Trophoblast cell (in vitro differentiated cells and primary cell): ENCODE measurements at regions not wholly inside any gene's neighbourhood (a gene's known extent, or its start where the extent isn't known, plus 50 kb on each side); places are given as distances from the start of the nearest gene placed in this dataset.

ENCODE experiments used
- DNase-seq, 2 donors: peaks; one replicate each; pipeline ENCODE4 v3.0.0-alpha.2; 2016
- H2AFZ ChIP-seq: 2 replicates; pipeline ENCODE4 v1.6.1; 2013; ENCODE audit warnings: low read length, moderate library complexity, mild to moderate bottlenecking; ENCODE audit not compliant: insufficient read depth, poor library complexity
- H2AK5ac ChIP-seq: 2 replicates; pipeline ENCODE4 v1.6.1; 2013; ENCODE audit warnings: mild to moderate bottlenecking, low read length
- H2BK120ac ChIP-seq: 2 replicates; pipeline ENCODE4 v1.6.1; 2013; ENCODE audit warnings: low read length, mild to moderate bottlenecking, moderate library complexity; ENCODE audit not compliant: insufficient read depth, poor library complexity
- H2BK12ac ChIP-seq: 2 replicates; pipeline ENCODE4 v1.6.1; 2013; ENCODE audit warnings: mild to moderate bottlenecking, low read length, moderate library complexity
- H2BK5ac ChIP-seq: 2 replicates; pipeline ENCODE4 v1.6.1; 2013; ENCODE audit warnings: low read length, low read depth, moderate library complexity, mild to moderate bottlenecking; ENCODE audit not compliant: poor library complexity
- H3K14ac ChIP-seq: 2 replicates; pipeline ENCODE4 v1.6.1; 2013; ENCODE audit warnings: mild to moderate bottlenecking, low read length
- H3K18ac ChIP-seq: 2 replicates; pipeline ENCODE4 v1.6.1; 2013; ENCODE audit warnings: mild to moderate bottlenecking, low read length
- H3K23ac ChIP-seq: 2 replicates; pipeline ENCODE4 v1.6.1; 2013; ENCODE audit warnings: low read length
- H3K27ac ChIP-seq: 2 replicates; pipeline ENCODE4 v1.5.1; 2013; ENCODE audit warnings: low read depth, mild to moderate bottlenecking, inconsistent platforms, low read length, moderate library complexity
- H3K27me3 ChIP-seq: 2 replicates; pipeline ENCODE4 v1.6.1; 2013; ENCODE audit warnings: inconsistent platforms, mild to moderate bottlenecking, low read length, moderate library complexity; ENCODE audit not compliant: insufficient read depth
- H3K36me3 ChIP-seq, 2 experiments: 1 replicate in 1 of 2; 2 replicates in 1 of 2; pipeline ENCODE4 v1.6.1; 2013; ENCODE audit warnings: low read length in 2 of 2, mild to moderate bottlenecking in 2 of 2, moderate library complexity in 1 of 2; ENCODE audit not compliant: insufficient read depth in 2 of 2, control insufficient read depth in 1 of 2
- H3K4ac ChIP-seq: 2 replicates; pipeline ENCODE4 v1.6.1; 2013; ENCODE audit warnings: low read depth, mild to moderate bottlenecking, low read length, moderate library complexity
- H3K4me1 ChIP-seq, 2 experiments: 1 replicate in 1 of 2; 2 replicates in 1 of 2; pipeline ENCODE4 v1.6.1; 2013; ENCODE audit warnings: low read length in 2 of 2, mild to moderate bottlenecking in 2 of 2, moderate library complexity in 1 of 2; ENCODE audit not compliant: insufficient read depth in 2 of 2, control insufficient read depth in 1 of 2
- H3K4me2 ChIP-seq: 2 replicates; pipeline ENCODE4 v1.6.1; 2013; ENCODE audit warnings: inconsistent platforms, mild to moderate bottlenecking, low read length, moderate library complexity
- H3K4me3 ChIP-seq: 2 replicates; pipeline ENCODE4 v1.5.1; 2013; ENCODE audit warnings: mild to moderate bottlenecking, low read depth, low read length, inconsistent platforms
- H3K79me1 ChIP-seq: one replicate; pipeline ENCODE4 v1.6.1; 2013; ENCODE audit warnings: low read length
- H3K79me2 ChIP-seq: 2 replicates; pipeline ENCODE4 v1.6.1; 2013; ENCODE audit warnings: low read length, mild to moderate bottlenecking; ENCODE audit not compliant: control insufficient read depth, insufficient read depth, poor library complexity
- H3K9ac ChIP-seq: 2 replicates; pipeline ENCODE4 v1.6.1; 2013; ENCODE audit warnings: mild to moderate bottlenecking, low read length
- H3K9me3 ChIP-seq: 2 replicates; pipeline ENCODE4 v1.6.1; 2013; ENCODE audit warnings: low read depth, mild to moderate bottlenecking, control low read depth, inconsistent platforms, low read length; ENCODE audit not compliant: insufficient read depth
- H4K12ac ChIP-seq: 2 replicates; pipeline ENCODE4 v1.6.1; 2013; ENCODE audit warnings: low read depth, mild to moderate bottlenecking, low read length, moderate library complexity
- H4K8ac ChIP-seq: 2 replicates; pipeline ENCODE4 v1.6.1; 2013; ENCODE audit warnings: low read depth, mild to moderate bottlenecking, low read length, moderate library complexity
- H4K91ac ChIP-seq: one replicate; pipeline ENCODE4 v1.6.1; 2013; ENCODE audit warnings: low read depth, mild to moderate bottlenecking, low read length, moderate library complexity
- WGBS: extraction: QIAGEN DNeasy Blood & Tissue Kit; methylation state at CpG from one replicate; pipeline ENCODE4 v1.1.7; 2013; ENCODE audit warnings: missing lambda C conversion rate; ENCODE audit not compliant: insufficient read length, insufficient coverage; ENCODE audit errors: extremely low coverage; 5-methylcytosine and 5-hydroxymethylcytosine counted together

DNA sequence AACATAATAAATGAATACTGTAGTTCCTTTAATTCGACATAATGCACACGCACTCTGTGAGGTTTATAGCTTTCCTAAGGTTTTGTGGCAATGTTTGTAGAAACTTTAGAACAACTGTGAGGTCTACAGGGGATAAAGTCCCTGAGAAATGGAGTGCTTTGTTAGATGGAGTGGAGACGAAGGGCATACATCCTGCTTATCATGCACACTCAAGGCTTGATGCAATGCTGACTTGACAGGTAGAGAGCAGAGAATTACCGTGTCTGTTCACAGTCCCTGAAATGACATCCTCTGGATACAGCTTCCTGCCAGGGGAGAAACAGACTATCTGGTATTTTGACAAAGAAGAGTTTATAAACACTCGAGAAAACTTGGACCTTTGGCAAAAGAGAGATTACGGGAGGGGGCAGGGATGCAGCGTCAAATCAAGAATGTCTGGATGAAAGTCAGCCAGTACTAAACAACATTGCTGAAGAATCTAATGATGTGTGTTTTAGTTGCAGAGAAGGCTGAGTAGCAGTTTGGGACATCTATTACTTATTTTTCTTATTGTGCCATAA is 766.9 kb upstream of the ZEB2 start:
- no peak overlapping the region for H2BK5ac ChIP-seq
- no peak for DNase-seq
- H2BK120ac ChIP-seq = no peak overlapping the region
- H3K9ac ChIP-seq = no peak overlapping the region
- H2AK5ac ChIP-seq = no peak overlapping the region
- no peaks in the 10 kb centered on the region for H3K79me2 ChIP-seq
- H3K14ac ChIP-seq = no peak overlapping the region
- no peak overlapping the region for H4K8ac ChIP-seq
- H3K4ac ChIP-seq = no peak overlapping the region
- WGBS = no CpG with 5 or more reads among the region's 7 CpGs
- no peak overlapping the region for H3K23ac ChIP-seq
- H4K12ac ChIP-seq = no peak overlapping the region
- no peaks in the 10 kb centered on the region for H3K4me1 ChIP-seq
- H2AFZ ChIP-seq = no peak overlapping the region
- H4K91ac ChIP-seq = no peak overlapping the region
- H3K27me3 ChIP-seq = no peaks in the 10 kb centered on the region
- H3K27ac ChIP-seq = no peak overlapping the region
- H2BK12ac ChIP-seq = no peak overlapping the region
- H3K4me2 ChIP-seq = no peak overlapping the region
- H3K36me3 ChIP-seq = no peaks in the 10 kb centered on the region
- no peak overlapping the region for H3K4me3 ChIP-seq
- no peaks in the 10 kb centered on the region for H3K9me3 ChIP-seq
- H3K79me1 ChIP-seq = no peaks in the 10 kb centered on the region
- H3K18ac ChIP-seq = no peak overlapping the region

- no peak overlapping the region for H2BK12ac ChIP-seq
- no peaks in the 10 kb centered on the region for H3K4me1 ChIP-seq
- no peak overlapping the region for H3K27ac ChIP-seq
- no peak overlapping the region for H3K4me3 ChIP-seq
- H2AK5ac ChIP-seq = no peak overlapping the region
- H3K14ac ChIP-seq = no peak overlapping the region
- no peaks in the 10 kb centered on the region for H3K36me3 ChIP-seq
- no peaks in the 10 kb centered on the region for H3K9me3 ChIP-seq
- no peak overlapping the region for H2BK120ac ChIP-seq
- WGBS = no CpG with 5 or more reads among the region's 5 CpGs
- no peak overlapping the region for H2AFZ ChIP-seq
- H3K18ac ChIP-seq = no peak overlapping the region
- no peaks in the 10 kb centered on the region for H3K27me3 ChIP-seq
- no peak overlapping the region for H4K8ac ChIP-seq
- H3K79me2 ChIP-seq = no peaks in the 10 kb centered on the region
- no peak overlapping the region for H4K12ac ChIP-seq
- no peak overlapping the region for H3K4ac ChIP-seq
- H2BK5ac ChIP-seq = no peak overlapping the region
- H3K79me1 ChIP-seq = no peaks in the 10 kb centered on the region
- no peak overlapping the region for H3K9ac ChIP-seq
- no peak for DNase-seq
- no peak overlapping the region for H3K23ac ChIP-seq
- no peak overlapping the region for H3K4me2 ChIP-seq
- no peak overlapping the region for H4K91ac ChIP-seq
Measured at GRCh38 chr2:145284551-145284950, 764.6 kb upstream of the ZEB2 start.

DNA sequence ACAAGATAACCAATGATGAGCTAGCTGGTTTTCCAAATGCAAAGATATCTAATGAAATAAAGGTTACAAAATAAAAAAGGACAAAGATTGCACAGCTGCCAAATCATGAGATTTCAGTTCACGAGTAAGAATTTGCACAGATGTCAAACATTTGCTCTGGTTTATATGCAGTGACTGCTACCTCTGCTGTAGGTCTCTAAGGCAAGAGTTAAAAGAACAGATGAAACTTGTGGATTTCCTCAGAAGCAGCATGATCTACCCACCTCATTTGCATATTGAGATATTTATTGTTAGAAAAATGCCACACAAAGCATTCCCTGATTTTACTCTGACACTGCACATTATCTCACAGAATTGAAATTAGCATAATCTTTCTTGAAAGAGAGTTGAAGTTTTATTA is 763.2 kb upstream of the ZEB2 start:
- Histone ChIP-seq H4K91ac (no peak overlapping the region), H3K27ac (no peak overlapping the region), H2BK12ac (no peak overlapping the region), H3K14ac (no peak overlapping the region), H3K79me1 (no peaks in the 10 kb centered on the region), H2BK120ac (no peak overlapping the region), H2AFZ (no peak overlapping the region), H3K4ac (no peak overlapping the region), H3K27me3 (no peaks in the 10 kb centered on the region), H3K4me2 (no peak overlapping the region), H3K4me1 (no peaks in the 10 kb centered on the region), H2AK5ac (no peak overlapping the region), H4K8ac (no peak overlapping the region), H4K12ac (no peak overlapping the region), H3K18ac (no peak overlapping the region), H3K79me2 (no peaks in the 10 kb centered on the region), H3K36me3 (no peaks in the 10 kb centered on the region), H3K9ac (no peak overlapping the region), H3K9me3 (no peaks in the 10 kb centered on the region), H3K4me3 (no peak overlapping the region), H3K23ac (no peak overlapping the region), H2BK5ac (no peak overlapping the region)
- no peak for DNase-seq
- no CpG with 5 or more reads among the region's 1 CpG for WGBS

GRCh38 chr2:145277922-145278321 is 758.0 kb upstream of the ZEB2 start:
- H3K18ac ChIP-seq = no peak overlapping the region
- no peak for DNase-seq

More at GRCh38 chr2:145277922-145278321, 758.0 kb upstream of the ZEB2 start:
- H3K14ac ChIP-seq = no peak overlapping the region
- no peaks in the 10 kb centered on the region for H3K27me3 ChIP-seq
- no peak overlapping the region for H3K4ac ChIP-seq
- H3K4me3 ChIP-seq = no peak overlapping the region
- no peak overlapping the region for H3K4me2 ChIP-seq
- H2AK5ac ChIP-seq = no peak overlapping the region
- no peak overlapping the region for H2AFZ ChIP-seq
- no peak overlapping the region for H3K9ac ChIP-seq
- no peak overlapping the region for H4K91ac ChIP-seq
- no peaks in the 10 kb centered on the region for H3K36me3 ChIP-seq
- H2BK12ac ChIP-seq = no peak overlapping the region
- H3K27ac ChIP-seq = no peak overlapping the region
- H3K23ac ChIP-seq = no peak overlapping the region
- no peak overlapping the region for H4K12ac ChIP-seq
- no peak overlapping the region for H2BK120ac ChIP-seq
- H3K9me3 ChIP-seq = no peaks in the 10 kb centered on the region
- H2BK5ac ChIP-seq = no peak overlapping the region
- no peaks in the 10 kb centered on the region for H3K79me2 ChIP-seq
- no peaks in the 10 kb centered on the region for H3K79me1 ChIP-seq
- H3K4me1 ChIP-seq = no peaks in the 10 kb centered on the region
- H4K8ac ChIP-seq = no peak overlapping the region
